Keratinocyte (primary cell): ENCODE measurements at regions not wholly inside any gene's neighbourhood (a gene's known extent, or its start where the extent isn't known, plus 50 kb on each side); places are given as distances from the start of the nearest gene placed in this dataset.

ENCODE experiments used
- DNase-seq: peaks from one replicate; pipeline ENCODE4 v3.0.0-alpha.2; 2011; ENCODE audit warnings: low read depth, missing footprints, low spot score
- FAIRE-seq: peaks from 2 replicates; lab custom pipeline; 2011; peaks lifted over from hg19 to GRCh38; lab: Jason Lieb, UNC
- H2AFZ ChIP-seq: 2 replicates; pipeline ENCODE4 v1.6.0; 2012; ENCODE audit warnings: low read length, control low read depth, inconsistent platforms; ENCODE audit not compliant: control insufficient read depth
- H3K27ac ChIP-seq: 2 replicates; pipeline ENCODE4 v1.5.1; 2011; ENCODE audit warnings: low read length; ENCODE audit not compliant: control insufficient read depth, insufficient read depth
- H3K27me3 ChIP-seq: 3 replicates; pipeline ENCODE4 v1.6.0; 2011; ENCODE audit warnings: low read length; ENCODE audit not compliant: control insufficient read depth, insufficient read depth; ENCODE audit errors: extremely low read depth
- H3K36me3 ChIP-seq, 2 experiments: 2 replicates in 1 of 2; 3 replicates in 1 of 2; pipeline ENCODE4 v1.5.1; 2011; ENCODE audit warnings: low read length in 2 of 2, mild to moderate bottlenecking in 1 of 2; ENCODE audit not compliant: control insufficient read depth in 2 of 2, insufficient read depth in 2 of 2; ENCODE audit errors: extremely low read depth in 1 of 2
- H3K4me1 ChIP-seq: 3 replicates; pipeline ENCODE4 v1.5.1; 2011; ENCODE audit warnings: low read length; ENCODE audit not compliant: control insufficient read depth, insufficient read depth; ENCODE audit errors: extremely low read depth
- H3K4me2 ChIP-seq: 3 replicates; pipeline ENCODE4 v1.6.0; 2011; ENCODE audit warnings: low read depth, low read length; ENCODE audit not compliant: control insufficient read depth, insufficient read depth; ENCODE audit errors: extremely low read depth
- H3K4me3 ChIP-seq, 3 experiments: fragments of 200-600 bp in 1 of 3; sonication (generic) in 1 of 3; 2 replicates in 2 of 3; 3 replicates in 1 of 3; pipeline ENCODE4 v1.5.1; 2011 to 2016; ENCODE audit warnings: low read length in 3 of 3, mild to moderate bottlenecking in 3 of 3, control low read depth in 2 of 3, inconsistent platforms in 1 of 3, low read depth in 1 of 3, mixed read lengths in 1 of 3, mixed run types in 1 of 3, moderate library complexity in 1 of 3; ENCODE audit not compliant: control insufficient read depth in 2 of 3, insufficient read depth in 2 of 3; ENCODE audit errors: extremely low read depth in 1 of 3
- H3K79me2 ChIP-seq: 2 replicates; pipeline ENCODE4 v1.6.0; 2012; ENCODE audit warnings: low read length; ENCODE audit not compliant: control insufficient read depth, insufficient read depth
- H3K9ac ChIP-seq: 3 replicates; pipeline ENCODE4 v1.6.0; 2011; ENCODE audit warnings: low read length; ENCODE audit not compliant: control insufficient read depth, insufficient read depth; ENCODE audit errors: extremely low read depth
- H3K9me1 ChIP-seq: 3 replicates; pipeline ENCODE4 v1.6.0; 2011; ENCODE audit warnings: low read length; ENCODE audit not compliant: control insufficient read depth, insufficient read depth; ENCODE audit errors: extremely low read depth
- H3K9me3 ChIP-seq: 2 replicates; pipeline ENCODE4 v1.5.1; 2012; ENCODE audit warnings: low read depth, low read length; ENCODE audit not compliant: control insufficient read depth
- H4K20me1 ChIP-seq: 3 replicates; pipeline ENCODE4 v1.6.0; 2011; ENCODE audit warnings: low read length; ENCODE audit not compliant: control insufficient read depth, insufficient read depth; ENCODE audit errors: extremely low read depth
- EZH2 ChIP-seq: IDR thresholded peaks from one replicate; pipeline ENCODE4 v1.6.1; 2012; ENCODE audit warnings: inconsistent platforms, mild to moderate bottlenecking, low read length, moderate library complexity
- dilution Hi-C: fragments of 300-500 bp; cut with MboI; formaldehyde crosslinking; loops from one replicate; pipeline ENCODE4 v1.7.0; 2020; ENCODE audit warnings: low sequenced_read_pairs; ENCODE audit not compliant: extremely low pct_ligation_motif_present
- TF ChIP-seq, protein P1 (sequence below), 3 experiments: IDR thresholded peaks in 1 of 3; conservative IDR thresholded peaks in 1 of 3; optimal IDR thresholded peaks in 1 of 3; 2 replicates in 2 of 3; 3 replicates in 1 of 3; pipeline versions ENCODE3 to v1.5.1; 2011; ENCODE audit warnings: low read length in 3 of 3, mild to moderate bottlenecking in 3 of 3, moderate library complexity in 2 of 3, control low read depth in 1 of 3, inconsistent platforms in 1 of 3; ENCODE audit not compliant: insufficient read depth in 2 of 3; ENCODE audit errors: extremely low read depth in 1 of 3

DNA sequence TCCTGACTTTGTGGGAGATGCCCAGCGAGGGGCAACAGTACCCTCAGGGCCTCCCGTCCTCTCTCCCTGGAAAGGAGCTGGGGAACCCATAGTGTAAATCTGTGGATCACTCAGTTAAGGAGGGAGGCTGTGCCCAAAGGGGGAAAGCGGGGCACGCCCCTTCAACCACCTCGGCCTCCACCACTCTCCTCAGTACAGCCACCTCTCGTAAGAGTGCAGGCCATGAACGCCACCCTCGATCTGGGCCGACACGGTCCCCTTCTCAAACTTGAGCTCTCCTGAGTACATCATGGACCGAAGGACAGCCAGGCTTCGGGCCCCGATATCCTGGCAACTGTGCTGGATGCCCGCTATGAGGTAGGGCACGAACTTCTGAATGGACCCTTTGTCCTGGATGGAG is 221.8 kb upstream of the ATP6AP2 start:
- no peak for FAIRE-seq

GRCh38 chrX:40349251-40349650 is 231.5 kb upstream of the ATP6AP2 start:
- Histone ChIP-seq H3K4me1 (no peaks in the 10 kb centered on the region), H3K27me3 (no peaks in the 10 kb centered on the region), H3K9ac (no peak overlapping the region), H2AFZ (no peak overlapping the region), H3K4me3 (no peak overlapping the region), H3K9me3 (no peaks in the 10 kb centered on the region), H3K36me3 (no peaks in the 10 kb centered on the region), H3K79me2 (no peaks in the 10 kb centered on the region), H3K4me2 (no peak overlapping the region), H4K20me1 (no peaks in the 10 kb centered on the region), H3K9me1 (no peaks in the 10 kb centered on the region), H3K27ac (no peak overlapping the region)
- DNase-seq, result no peak
- dilution Hi-C loops, result no loop called here
- TF ChIP-seq, protein P1, sequence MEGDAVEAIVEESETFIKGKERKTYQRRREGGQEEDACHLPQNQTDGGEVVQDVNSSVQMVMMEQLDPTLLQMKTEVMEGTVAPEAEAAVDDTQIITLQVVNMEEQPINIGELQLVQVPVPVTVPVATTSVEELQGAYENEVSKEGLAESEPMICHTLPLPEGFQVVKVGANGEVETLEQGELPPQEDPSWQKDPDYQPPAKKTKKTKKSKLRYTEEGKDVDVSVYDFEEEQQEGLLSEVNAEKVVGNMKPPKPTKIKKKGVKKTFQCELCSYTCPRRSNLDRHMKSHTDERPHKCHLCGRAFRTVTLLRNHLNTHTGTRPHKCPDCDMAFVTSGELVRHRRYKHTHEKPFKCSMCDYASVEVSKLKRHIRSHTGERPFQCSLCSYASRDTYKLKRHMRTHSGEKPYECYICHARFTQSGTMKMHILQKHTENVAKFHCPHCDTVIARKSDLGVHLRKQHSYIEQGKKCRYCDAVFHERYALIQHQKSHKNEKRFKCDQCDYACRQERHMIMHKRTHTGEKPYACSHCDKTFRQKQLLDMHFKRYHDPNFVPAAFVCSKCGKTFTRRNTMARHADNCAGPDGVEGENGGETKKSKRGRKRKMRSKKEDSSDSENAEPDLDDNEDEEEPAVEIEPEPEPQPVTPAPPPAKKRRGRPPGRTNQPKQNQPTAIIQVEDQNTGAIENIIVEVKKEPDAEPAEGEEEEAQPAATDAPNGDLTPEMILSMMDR (optimal IDR thresholded peaks at IDR 0.05 in 1 of 3, IDR thresholded peaks at IDR 0.05 in 1 of 3, conservative IDR thresholded peaks at IDR 0.05 in 1 of 3; ENCODE audit: extremely low read depth in 1 of 3, insufficient read depth in 2 of 3, low read length in 3 of 3), result no peak
- no peak for TF ChIP-seq EZH2
- no peak for FAIRE-seq

More for the DNA sequence above, 221.8 kb upstream of the ATP6AP2 start:
- H3K27me3 ChIP-seq, result no peaks in the 10 kb centered on the region
- H3K79me2 ChIP-seq, result no peaks in the 10 kb centered on the region
- H4K20me1 ChIP-seq, result no peaks in the 10 kb centered on the region
- no peaks in the 10 kb centered on the region for H3K36me3 ChIP-seq
- dilution Hi-C loops, result no loop called here
- H3K9me3 ChIP-seq, result no peaks in the 10 kb centered on the region
- H3K27ac ChIP-seq, result no peak overlapping the region
- H3K9me1 ChIP-seq, result no peaks in the 10 kb centered on the region
- H3K9ac ChIP-seq, result no peak overlapping the region
- no peaks in the 10 kb centered on the region for H3K4me1 ChIP-seq
- H3K4me2 ChIP-seq, result no peak overlapping the region
- no peak for TF ChIP-seq EZH2
- TF ChIP-seq, protein P1 (optimal IDR thresholded peaks at IDR 0.05 in 1 of 3, IDR thresholded peaks at IDR 0.05 in 1 of 3, conservative IDR thresholded peaks at IDR 0.05 in 1 of 3; ENCODE audit: extremely low read depth in 1 of 3, insufficient read depth in 2 of 3, low read length in 3 of 3), result no peak
- no peak overlapping the region for H2AFZ ChIP-seq
- no peak overlapping the region for H3K4me3 ChIP-seq
- no peak for DNase-seq
